ENCODE measurements at regions not wholly inside any gene's neighbourhood (a gene's known extent, or its start where the extent isn't known, plus 50 kb on each side); places are given as distances from the start of the nearest gene placed in this dataset.
"Not testable (repeated sequence)": the region's sequence is repeated elsewhere in the genome, so short reads cannot be mapped to it uniquely, and the experiment has no call there.

DNA sequence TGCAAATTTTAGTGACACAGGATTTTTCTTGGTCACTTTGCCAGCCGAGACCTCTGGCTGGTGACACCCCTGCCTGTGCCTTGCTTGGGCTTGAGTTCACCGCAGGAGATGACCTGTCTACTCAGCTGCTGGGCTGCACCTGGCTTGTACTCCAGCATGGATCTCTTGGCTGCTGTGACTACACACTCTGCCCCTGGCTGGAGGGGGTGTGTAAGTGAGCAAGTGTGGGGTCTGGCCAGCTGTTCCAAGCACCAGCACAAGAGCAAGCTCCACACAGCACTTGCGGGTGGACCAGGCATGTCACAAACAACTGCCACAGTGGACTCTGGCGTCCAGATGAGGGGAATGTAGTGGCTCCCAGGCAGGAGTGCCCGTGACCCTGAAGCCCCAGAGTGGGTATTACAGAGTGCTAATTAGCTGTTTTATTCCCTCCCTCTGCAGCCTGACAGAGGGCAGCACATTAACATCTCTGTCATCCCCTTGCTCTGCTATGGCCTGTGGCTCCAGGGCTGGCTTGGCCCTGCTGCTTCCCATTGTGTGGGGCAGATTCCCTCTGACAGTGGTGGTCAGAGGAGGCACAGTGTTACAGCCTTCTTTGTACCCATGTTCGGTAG is 1387.2 kb downstream of the OLFM4 start:
- no peak overlapping the region for H2AFZ ChIP-seq (ENCODE audit: low read depth, low read length)

DNA sequence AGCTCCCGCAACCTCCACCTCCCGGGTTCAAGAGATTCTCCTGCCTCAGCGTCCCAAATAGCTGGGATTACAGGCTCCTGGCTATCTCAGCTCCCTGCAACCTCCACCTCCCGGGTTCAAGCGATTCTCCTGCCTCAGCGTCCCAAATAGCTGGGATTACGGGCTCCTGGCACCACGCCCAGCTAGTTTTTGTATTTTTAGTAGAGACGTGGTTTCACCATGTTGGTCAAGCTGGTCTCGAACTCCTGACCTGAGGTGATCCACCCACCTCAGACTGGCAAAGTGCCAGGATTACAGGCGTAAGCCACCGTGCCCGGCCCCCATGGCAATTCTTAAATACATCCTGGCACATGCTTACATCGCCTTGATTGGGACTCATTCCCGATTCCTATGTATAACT is 1394.3 kb downstream of the OLFM4 start:
- not testable (repeated sequence) for H3K9ac ChIP-seq (ENCODE audit: low read length); H2AFZ ChIP-seq (ENCODE audit: low read depth, low read length); H3K4me2 ChIP-seq (ENCODE audit: low read length); H3K79me2 ChIP-seq (replicated peaks; ENCODE audit: insufficient read depth, low read length); H3K4me3 ChIP-seq (ENCODE audit: low read length); H3K36me3 ChIP-seq (ENCODE audit: insufficient read depth, low read length); H3F3A ChIP-seq (ENCODE audit: insufficient read depth, low read length, poor library complexity, severe bottlenecking); H3K9me3 ChIP-seq (ENCODE audit: low read length); H4K20me1 ChIP-seq (ENCODE audit: insufficient read depth); H3K27me3 ChIP-seq (ENCODE audit: insufficient read depth, low read depth, low read length); H3K9me2 ChIP-seq (ENCODE audit: insufficient read depth, low read length); H3K27ac ChIP-seq (ENCODE audit: low read length)

More for the DNA sequence above, 1387.2 kb downstream of the OLFM4 start:
- Histone ChIP-seq H3K4me2 (ENCODE audit: low read length) (no peak overlapping the region), H3K9me2 (ENCODE audit: insufficient read depth, low read length) (no peaks in the 10 kb centered on the region), H3K9ac (ENCODE audit: low read length) (no peak overlapping the region), H3K27me3 (ENCODE audit: insufficient read depth, low read depth, low read length) (no peaks in the 10 kb centered on the region), H3K4me3 (ENCODE audit: low read length) (no peak overlapping the region), H3K9me3 (ENCODE audit: low read length) (no peaks in the 10 kb centered on the region), H3K36me3 (ENCODE audit: insufficient read depth, low read length) (no peaks in the 10 kb centered on the region), H3F3A (ENCODE audit: insufficient read depth, low read length, poor library complexity, severe bottlenecking) (no peaks in the 10 kb centered on the region), H4K20me1 (ENCODE audit: insufficient read depth) (no peaks in the 10 kb centered on the region), H3K79me2 (replicated peaks; ENCODE audit: insufficient read depth, low read length) (no peaks in the 10 kb centered on the region), H3K27ac (ENCODE audit: low read length) (no peak overlapping the region)
- no peak for TF ChIP-seq TAF1 (IDR thresholded peaks at IDR 0.05; ENCODE audit: low read depth)
- TF ChIP-seq, protein P1, sequence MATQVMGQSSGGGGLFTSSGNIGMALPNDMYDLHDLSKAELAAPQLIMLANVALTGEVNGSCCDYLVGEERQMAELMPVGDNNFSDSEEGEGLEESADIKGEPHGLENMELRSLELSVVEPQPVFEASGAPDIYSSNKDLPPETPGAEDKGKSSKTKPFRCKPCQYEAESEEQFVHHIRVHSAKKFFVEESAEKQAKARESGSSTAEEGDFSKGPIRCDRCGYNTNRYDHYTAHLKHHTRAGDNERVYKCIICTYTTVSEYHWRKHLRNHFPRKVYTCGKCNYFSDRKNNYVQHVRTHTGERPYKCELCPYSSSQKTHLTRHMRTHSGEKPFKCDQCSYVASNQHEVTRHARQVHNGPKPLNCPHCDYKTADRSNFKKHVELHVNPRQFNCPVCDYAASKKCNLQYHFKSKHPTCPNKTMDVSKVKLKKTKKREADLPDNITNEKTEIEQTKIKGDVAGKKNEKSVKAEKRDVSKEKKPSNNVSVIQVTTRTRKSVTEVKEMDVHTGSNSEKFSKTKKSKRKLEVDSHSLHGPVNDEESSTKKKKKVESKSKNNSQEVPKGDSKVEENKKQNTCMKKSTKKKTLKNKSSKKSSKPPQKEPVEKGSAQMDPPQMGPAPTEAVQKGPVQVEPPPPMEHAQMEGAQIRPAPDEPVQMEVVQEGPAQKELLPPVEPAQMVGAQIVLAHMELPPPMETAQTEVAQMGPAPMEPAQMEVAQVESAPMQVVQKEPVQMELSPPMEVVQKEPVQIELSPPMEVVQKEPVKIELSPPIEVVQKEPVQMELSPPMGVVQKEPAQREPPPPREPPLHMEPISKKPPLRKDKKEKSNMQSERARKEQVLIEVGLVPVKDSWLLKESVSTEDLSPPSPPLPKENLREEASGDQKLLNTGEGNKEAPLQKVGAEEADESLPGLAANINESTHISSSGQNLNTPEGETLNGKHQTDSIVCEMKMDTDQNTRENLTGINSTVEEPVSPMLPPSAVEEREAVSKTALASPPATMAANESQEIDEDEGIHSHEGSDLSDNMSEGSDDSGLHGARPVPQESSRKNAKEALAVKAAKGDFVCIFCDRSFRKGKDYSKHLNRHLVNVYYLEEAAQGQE (IDR thresholded peaks at IDR 0.05; ENCODE audit: borderline replicate concordance), result no peak
- no peak for TF ChIP-seq SMC3 (conservative IDR thresholded peaks at IDR 0.05; ENCODE audit: poor library complexity)
- TF ChIP-seq, protein P2, sequence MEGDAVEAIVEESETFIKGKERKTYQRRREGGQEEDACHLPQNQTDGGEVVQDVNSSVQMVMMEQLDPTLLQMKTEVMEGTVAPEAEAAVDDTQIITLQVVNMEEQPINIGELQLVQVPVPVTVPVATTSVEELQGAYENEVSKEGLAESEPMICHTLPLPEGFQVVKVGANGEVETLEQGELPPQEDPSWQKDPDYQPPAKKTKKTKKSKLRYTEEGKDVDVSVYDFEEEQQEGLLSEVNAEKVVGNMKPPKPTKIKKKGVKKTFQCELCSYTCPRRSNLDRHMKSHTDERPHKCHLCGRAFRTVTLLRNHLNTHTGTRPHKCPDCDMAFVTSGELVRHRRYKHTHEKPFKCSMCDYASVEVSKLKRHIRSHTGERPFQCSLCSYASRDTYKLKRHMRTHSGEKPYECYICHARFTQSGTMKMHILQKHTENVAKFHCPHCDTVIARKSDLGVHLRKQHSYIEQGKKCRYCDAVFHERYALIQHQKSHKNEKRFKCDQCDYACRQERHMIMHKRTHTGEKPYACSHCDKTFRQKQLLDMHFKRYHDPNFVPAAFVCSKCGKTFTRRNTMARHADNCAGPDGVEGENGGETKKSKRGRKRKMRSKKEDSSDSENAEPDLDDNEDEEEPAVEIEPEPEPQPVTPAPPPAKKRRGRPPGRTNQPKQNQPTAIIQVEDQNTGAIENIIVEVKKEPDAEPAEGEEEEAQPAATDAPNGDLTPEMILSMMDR (IDR thresholded peaks at IDR 0.05; ENCODE audit: poor library complexity, severe bottlenecking), result no peak
- no peak for TF ChIP-seq MXI1 (conservative IDR thresholded peaks at IDR 0.05; ENCODE audit: poor library complexity, severe bottlenecking)
- TF ChIP-seq RAD21 (conservative IDR thresholded peaks at IDR 0.05), result no peak
- TF ChIP-seq EP300 (conservative IDR thresholded peaks at IDR 0.05; ENCODE audit: poor library complexity, severe bottlenecking), result no peak
- no peak for TF ChIP-seq POLR2AphosphoS5 (IDR thresholded peaks at IDR 0.05)
- no peak for TF ChIP-seq EZH2 (IDR thresholded peaks at IDR 0.05; ENCODE audit: borderline replicate concordance, insufficient read depth, low read length, poor library complexity, severe bottlenecking)

- no peak overlapping the region for H3K4me3 ChIP-seq (ENCODE audit: low read length)
- H3K27ac ChIP-seq (ENCODE audit: low read length), result no peak overlapping the region
- no peaks in the 10 kb centered on the region for H3K9me3 ChIP-seq (ENCODE audit: low read length)
- no peaks in the 10 kb centered on the region for H3F3A ChIP-seq (ENCODE audit: insufficient read depth, low read length, poor library complexity, severe bottlenecking)
- H3K4me2 ChIP-seq (ENCODE audit: low read length), result no peak overlapping the region
- no peaks in the 10 kb centered on the region for H3K79me2 ChIP-seq (replicated peaks; ENCODE audit: insufficient read depth, low read length)
- H3K9me2 ChIP-seq (ENCODE audit: insufficient read depth, low read length), result no peaks in the 10 kb centered on the region
- TF ChIP-seq RAD21 (conservative IDR thresholded peaks at IDR 0.05) (no peak), SMC3 (conservative IDR thresholded peaks at IDR 0.05; ENCODE audit: poor library complexity) (no peak), EZH2 (IDR thresholded peaks at IDR 0.05; ENCODE audit: borderline replicate concordance, insufficient read depth, low read length, poor library complexity, severe bottlenecking) (no peak), TAF1 (IDR thresholded peaks at IDR 0.05; ENCODE audit: low read depth) (no peak), MXI1 (conservative IDR thresholded peaks at IDR 0.05; ENCODE audit: poor library complexity, severe bottlenecking) (no peak), POLR2AphosphoS5 (IDR thresholded peaks at IDR 0.05) (no peak), EP300 (conservative IDR thresholded peaks at IDR 0.05; ENCODE audit: poor library complexity, severe bottlenecking) (no peak)
- TF ChIP-seq, protein P1 (IDR thresholded peaks at IDR 0.05; ENCODE audit: borderline replicate concordance), result no peak
- TF ChIP-seq, protein P2 (IDR thresholded peaks at IDR 0.05; ENCODE audit: poor library complexity, severe bottlenecking), result no peak
- no peaks in the 10 kb centered on the region for H3K36me3 ChIP-seq (ENCODE audit: insufficient read depth, low read length)
- no peak overlapping the region for H2AFZ ChIP-seq (ENCODE audit: low read depth, low read length)
- no peak overlapping the region for H3K9ac ChIP-seq (ENCODE audit: low read length)
- no peaks in the 10 kb centered on the region for H3K27me3 ChIP-seq (ENCODE audit: insufficient read depth, low read depth, low read length)
- no peaks in the 10 kb centered on the region for H4K20me1 ChIP-seq (ENCODE audit: insufficient read depth)
Observed at GRCh38 chr13:54424344-54424743, 1395.7 kb downstream of the OLFM4 start.
